ENCODE measurements at regions not wholly inside any gene's neighbourhood (a gene's known extent, or its start where the extent isn't known, plus 50 kb on each side); places are given as distances from the start of the nearest gene placed in this dataset.

DNA sequence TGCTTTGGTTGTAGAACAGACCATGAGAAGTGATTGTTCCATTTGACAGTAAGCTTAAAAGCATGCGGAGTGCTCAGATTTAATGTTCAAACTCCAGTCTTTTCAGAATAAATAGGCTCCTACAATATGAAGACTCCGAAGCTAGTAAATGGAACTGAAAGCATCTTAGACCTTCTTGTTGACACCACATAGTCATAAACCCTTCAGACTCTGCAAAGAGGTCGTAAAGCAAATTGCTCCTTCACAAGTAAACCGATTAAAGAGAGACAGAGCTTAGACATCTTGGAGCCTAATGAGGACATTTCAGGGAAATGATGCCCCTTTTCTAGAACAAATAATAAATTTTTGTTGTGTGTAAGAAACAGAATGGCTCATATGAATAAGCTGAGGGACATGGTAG, 511.0 kb upstream of the RIOK2 start:
- no peak overlapping the region for H3K4me3 ChIP-seq (ENCODE audit: low read depth in 1 of 3, low read length in 3 of 3)
- H3K9me3 ChIP-seq (ENCODE audit: control insufficient read depth in 2 of 2, insufficient read depth in 1 of 2, low read depth in 1 of 2, low read length in 1 of 2) = no peaks in the 10 kb centered on the region
- H3K27ac ChIP-seq (ENCODE audit: low read depth in 1 of 3, low read length in 2 of 3) = no peak overlapping the region
- H3K4me1 ChIP-seq (ENCODE audit: control insufficient read depth in 3 of 3, insufficient read depth in 2 of 3, low read depth in 1 of 3, low read length in 2 of 3) = no peaks in the 10 kb centered on the region
- no peaks in the 10 kb centered on the region for H3K36me3 ChIP-seq (ENCODE audit: control insufficient read depth in 3 of 3, insufficient read depth in 2 of 3, low read depth in 1 of 3, low read length in 3 of 3)
- FAIRE-seq (no peak), DNase-seq (no peak)
- WGBS, 3 donors = 58 to 61% (median 60%) methylated on average over 4 of the region's 4 CpGs
- H3K27me3 ChIP-seq (ENCODE audit: control insufficient read depth in 3 of 3, insufficient read depth in 3 of 3, low read length in 3 of 3) = no peaks in the 10 kb centered on the region

DNA sequence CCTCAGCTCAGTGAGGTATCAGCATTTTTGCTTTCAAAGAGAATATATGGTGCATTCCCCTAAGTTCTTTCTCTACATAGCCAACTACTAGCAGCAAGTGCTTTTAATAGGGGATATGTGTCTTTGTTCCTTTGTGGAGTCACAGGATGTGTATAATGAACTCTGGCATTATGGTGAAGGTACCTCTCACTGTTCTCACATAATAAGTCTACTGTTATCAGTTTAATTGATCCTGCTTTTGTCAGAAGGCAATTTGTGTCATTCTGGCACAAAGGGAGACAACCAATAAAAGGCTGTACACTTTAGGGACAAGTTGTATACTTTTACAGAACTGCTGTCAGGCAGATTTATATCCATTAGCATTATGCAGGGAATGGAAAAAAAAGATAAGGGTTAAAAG, 531.4 kb upstream of the RIOK2 start:
- no peaks in the 10 kb centered on the region for H3K27me3 ChIP-seq (ENCODE audit: control insufficient read depth in 3 of 3, insufficient read depth in 3 of 3, low read length in 3 of 3)
- H3K4me3 ChIP-seq (ENCODE audit: low read depth in 1 of 3, low read length in 3 of 3) = no peak overlapping the region
- H3K27ac ChIP-seq (ENCODE audit: low read depth in 1 of 3, low read length in 2 of 3) = no peak overlapping the region
- no peaks in the 10 kb centered on the region for H3K9me3 ChIP-seq (ENCODE audit: control insufficient read depth in 2 of 2, insufficient read depth in 1 of 2, low read depth in 1 of 2, low read length in 1 of 2)
- no peaks in the 10 kb centered on the region for H3K36me3 ChIP-seq (ENCODE audit: control insufficient read depth in 3 of 3, insufficient read depth in 2 of 3, low read depth in 1 of 3, low read length in 3 of 3)
- no peaks in the 10 kb centered on the region for H3K4me1 ChIP-seq (ENCODE audit: control insufficient read depth in 3 of 3, insufficient read depth in 2 of 3, low read depth in 1 of 3, low read length in 2 of 3)
- no peak for FAIRE-seq
- no peak for DNase-seq

DNA sequence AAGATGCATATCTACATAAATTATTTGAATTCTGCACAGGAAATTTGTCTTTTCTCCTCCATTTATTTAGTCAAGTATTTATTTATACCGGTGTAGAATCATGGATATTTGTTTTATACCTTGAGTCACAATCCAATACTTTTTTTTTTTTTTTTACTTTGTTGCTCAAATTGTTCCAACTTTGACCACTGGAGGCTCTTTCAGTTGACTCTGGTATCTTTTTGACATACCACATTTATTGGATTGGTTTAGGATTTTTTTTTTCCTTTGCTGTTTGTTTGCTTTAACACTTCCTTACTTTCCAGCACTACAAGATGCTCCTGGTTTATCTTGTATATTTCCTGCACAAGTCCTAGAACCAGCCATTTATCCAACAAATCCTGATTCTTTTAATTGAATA, 543.1 kb upstream of the RIOK2 start:
- 36 to 90% (median 38%) methylated on average over 1 of the region's 1 CpG for WGBS, 3 donors
- Histone ChIP-seq H3K4me3 (ENCODE audit: low read depth in 1 of 3, low read length in 3 of 3) (no peak overlapping the region), H3K27me3 (ENCODE audit: control insufficient read depth in 3 of 3, insufficient read depth in 3 of 3, low read length in 3 of 3) (no peaks in the 10 kb centered on the region), H3K4me1 (ENCODE audit: control insufficient read depth in 3 of 3, insufficient read depth in 2 of 3, low read depth in 1 of 3, low read length in 2 of 3) (no peaks in the 10 kb centered on the region), H3K9me3 (ENCODE audit: control insufficient read depth in 2 of 2, insufficient read depth in 1 of 2, low read depth in 1 of 2, low read length in 1 of 2) (peaks cover 0 to 8% of the 10 kb centered on the region in 2 donors), H3K36me3 (ENCODE audit: control insufficient read depth in 3 of 3, insufficient read depth in 2 of 3, low read depth in 1 of 3, low read length in 3 of 3) (no peaks in the 10 kb centered on the region), H3K27ac (ENCODE audit: low read depth in 1 of 3, low read length in 2 of 3) (no peak overlapping the region)
- FAIRE-seq = no peak
- no peak for DNase-seq

DNA sequence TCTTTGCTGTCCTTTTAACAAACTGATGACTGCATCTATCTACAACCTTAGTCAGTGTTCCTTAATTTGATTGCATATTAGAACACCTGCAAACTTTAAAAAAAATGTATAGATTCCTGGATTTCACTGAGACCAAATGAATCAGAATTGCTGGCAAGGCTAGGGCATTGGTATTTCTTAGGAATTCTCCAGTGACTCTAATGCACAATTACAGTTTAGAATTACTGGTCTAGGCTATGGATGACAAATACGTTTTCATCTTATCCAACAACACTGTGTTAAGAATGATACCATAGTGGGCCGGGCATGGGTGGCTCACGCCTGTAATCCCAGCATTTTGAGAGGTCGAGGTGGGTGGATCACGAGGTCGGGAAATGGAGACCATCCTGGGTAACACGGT, 545.9 kb upstream of the RIOK2 start:
- H3K9me3 ChIP-seq (ENCODE audit: control insufficient read depth in 2 of 2, insufficient read depth in 1 of 2, low read depth in 1 of 2, low read length in 1 of 2) = no peaks in the 10 kb centered on the region
- H3K4me1 ChIP-seq (ENCODE audit: control insufficient read depth in 3 of 3, insufficient read depth in 2 of 3, low read depth in 1 of 3, low read length in 2 of 3) = no peaks in the 10 kb centered on the region
- no peaks in the 10 kb centered on the region for H3K27me3 ChIP-seq (ENCODE audit: control insufficient read depth in 3 of 3, insufficient read depth in 3 of 3, low read length in 3 of 3)
- 88 to 92% (median 92%) methylated on average over 7 of the region's 7 CpGs for WGBS, 3 donors
- H3K4me3 ChIP-seq (ENCODE audit: low read depth in 1 of 3, low read length in 3 of 3) = no peak overlapping the region
- no peaks in the 10 kb centered on the region for H3K36me3 ChIP-seq (ENCODE audit: control insufficient read depth in 3 of 3, insufficient read depth in 2 of 3, low read depth in 1 of 3, low read length in 3 of 3)
- no peak for DNase-seq
- no peak for FAIRE-seq
- no peak overlapping the region for H3K27ac ChIP-seq (ENCODE audit: low read depth in 1 of 3, low read length in 2 of 3)

DNA sequence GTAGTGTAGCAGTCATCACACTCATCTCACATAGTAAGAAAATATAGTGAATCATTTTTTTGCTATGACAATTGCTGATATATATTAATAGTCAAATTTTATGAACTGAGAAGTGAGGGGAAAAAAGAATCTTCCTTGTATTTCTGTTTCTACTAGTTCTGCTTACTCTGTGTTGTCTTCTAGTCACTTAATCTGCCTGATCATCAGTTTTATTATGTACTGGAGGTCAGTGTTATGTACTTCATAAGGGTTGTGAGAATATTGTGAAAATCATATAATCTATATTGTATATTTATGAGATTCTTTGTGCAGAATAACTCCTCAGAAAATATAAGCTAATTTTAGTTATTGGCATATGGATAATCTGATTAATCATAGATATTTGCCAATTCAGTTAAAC, 546.9 kb upstream of the RIOK2 start:
- Histone ChIP-seq H3K27me3 (ENCODE audit: control insufficient read depth in 3 of 3, insufficient read depth in 3 of 3, low read length in 3 of 3) (no peaks in the 10 kb centered on the region), H3K27ac (ENCODE audit: low read depth in 1 of 3, low read length in 2 of 3) (no peak overlapping the region), H3K4me3 (ENCODE audit: low read depth in 1 of 3, low read length in 3 of 3) (no peak overlapping the region), H3K36me3 (ENCODE audit: control insufficient read depth in 3 of 3, insufficient read depth in 2 of 3, low read depth in 1 of 3, low read length in 3 of 3) (no peaks in the 10 kb centered on the region), H3K9me3 (ENCODE audit: control insufficient read depth in 2 of 2, insufficient read depth in 1 of 2, low read depth in 1 of 2, low read length in 1 of 2) (no peaks in the 10 kb centered on the region), H3K4me1 (ENCODE audit: control insufficient read depth in 3 of 3, insufficient read depth in 2 of 3, low read depth in 1 of 3, low read length in 2 of 3) (no peaks in the 10 kb centered on the region)
- no peak for DNase-seq
- no peak for FAIRE-seq

DNA sequence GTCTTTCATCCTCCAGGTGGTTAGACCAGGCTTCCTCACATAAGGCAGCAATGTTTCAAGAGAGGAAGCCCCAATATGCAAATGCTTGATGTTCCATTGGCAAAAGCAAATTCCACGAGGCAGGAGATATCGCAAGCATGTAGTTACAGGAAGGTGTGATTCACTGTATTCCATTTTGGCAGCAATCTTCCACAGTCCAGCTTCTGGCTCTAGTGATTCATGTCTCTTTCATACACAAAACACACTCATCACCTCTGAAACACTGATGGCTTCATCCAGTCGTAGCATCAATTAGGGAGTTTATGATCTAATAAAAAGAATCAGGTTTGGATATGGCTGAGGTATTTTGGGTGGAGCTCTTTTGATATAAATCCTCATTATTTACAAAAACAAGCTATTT, 552.2 kb upstream of the RIOK2 start:
- no peaks in the 10 kb centered on the region for H3K27me3 ChIP-seq (ENCODE audit: control insufficient read depth in 3 of 3, insufficient read depth in 3 of 3, low read length in 3 of 3)
- no peaks in the 10 kb centered on the region for H3K9me3 ChIP-seq (ENCODE audit: control insufficient read depth in 2 of 2, insufficient read depth in 1 of 2, low read depth in 1 of 2, low read length in 1 of 2)
- 81 to 85% (median 82%) methylated on average over 3 of the region's 3 CpGs for WGBS, 3 donors
- FAIRE-seq (no peak), DNase-seq (no peak)
- no peak overlapping the region for H3K27ac ChIP-seq (ENCODE audit: low read depth in 1 of 3, low read length in 2 of 3)
- H3K4me3 ChIP-seq (ENCODE audit: low read depth in 1 of 3, low read length in 3 of 3) = no peak overlapping the region
- no peaks in the 10 kb centered on the region for H3K4me1 ChIP-seq (ENCODE audit: control insufficient read depth in 3 of 3, insufficient read depth in 2 of 3, low read depth in 1 of 3, low read length in 2 of 3)
- no peaks in the 10 kb centered on the region for H3K36me3 ChIP-seq (ENCODE audit: control insufficient read depth in 3 of 3, insufficient read depth in 2 of 3, low read depth in 1 of 3, low read length in 3 of 3)

DNA sequence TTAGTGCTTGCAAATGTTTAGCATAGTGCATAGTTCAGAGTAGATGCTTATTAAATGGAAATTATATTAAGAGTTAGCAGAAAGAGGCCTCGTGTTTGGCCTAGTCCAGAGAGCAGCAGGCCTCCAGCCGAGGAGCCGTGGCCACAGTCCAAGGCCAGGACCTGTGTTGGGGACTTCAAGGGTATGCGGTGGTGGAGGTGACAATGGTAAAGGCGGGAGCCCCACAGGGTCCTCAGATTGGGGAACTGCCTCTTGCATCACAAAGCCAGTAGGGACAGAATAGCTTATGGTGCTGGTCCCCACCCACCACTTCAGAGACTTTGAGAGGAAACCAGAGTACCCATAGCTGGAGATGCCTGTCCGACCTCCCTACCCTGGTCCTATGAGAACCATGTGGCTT, 554.6 kb upstream of the RIOK2 start:
- Histone ChIP-seq H3K4me1 (ENCODE audit: control insufficient read depth in 3 of 3, insufficient read depth in 2 of 3, low read depth in 1 of 3, low read length in 2 of 3) (no peaks in the 10 kb centered on the region), H3K27me3 (ENCODE audit: control insufficient read depth in 3 of 3, insufficient read depth in 3 of 3, low read length in 3 of 3) (no peaks in the 10 kb centered on the region), H3K27ac (ENCODE audit: low read depth in 1 of 3, low read length in 2 of 3) (no peak overlapping the region), H3K9me3 (ENCODE audit: control insufficient read depth in 2 of 2, insufficient read depth in 1 of 2, low read depth in 1 of 2, low read length in 1 of 2) (no peaks in the 10 kb centered on the region), H3K36me3 (ENCODE audit: control insufficient read depth in 3 of 3, insufficient read depth in 2 of 3, low read depth in 1 of 3, low read length in 3 of 3) (no peaks in the 10 kb centered on the region), H3K4me3 (ENCODE audit: low read depth in 1 of 3, low read length in 3 of 3) (no peak overlapping the region)
- WGBS, 3 donors = 82 to 92% (median 92%) methylated on average over 6 of the region's 6 CpGs
- FAIRE-seq (no peak), DNase-seq (no peak)

DNA sequence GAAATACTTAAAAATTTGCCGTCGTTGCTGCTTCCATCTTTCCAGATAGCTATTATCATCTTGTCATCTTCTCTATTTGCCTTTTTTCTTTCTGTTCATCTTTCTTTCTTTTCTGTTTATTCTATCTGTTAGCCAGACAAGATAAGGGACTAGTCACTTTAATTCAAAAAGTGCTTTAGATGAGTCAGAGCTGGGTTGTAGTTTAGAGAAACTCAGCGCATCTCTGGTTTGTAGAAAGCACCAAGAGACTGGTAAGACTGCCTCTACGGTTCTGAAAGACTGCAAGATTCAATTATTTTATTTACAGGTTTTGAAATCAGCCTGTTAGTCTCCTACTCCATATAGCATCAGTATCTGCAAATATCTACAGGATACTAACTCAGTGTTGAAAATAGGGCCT, 562.8 kb upstream of the RIOK2 start:
- no peaks in the 10 kb centered on the region for H3K36me3 ChIP-seq (ENCODE audit: control insufficient read depth in 3 of 3, insufficient read depth in 2 of 3, low read depth in 1 of 3, low read length in 3 of 3)
- no peak for FAIRE-seq
- H3K27ac ChIP-seq (ENCODE audit: low read depth in 1 of 3, low read length in 2 of 3) = no peak overlapping the region
- H3K9me3 ChIP-seq (ENCODE audit: control insufficient read depth in 2 of 2, insufficient read depth in 1 of 2, low read depth in 1 of 2, low read length in 1 of 2) = peaks cover 0 to 3% of the 10 kb centered on the region in 2 donors
- 88 to 92% (median 88%) methylated on average over 4 of the region's 4 CpGs for WGBS, 3 donors
- H3K4me3 ChIP-seq (ENCODE audit: low read depth in 1 of 3, low read length in 3 of 3) = no peak overlapping the region
- no peaks in the 10 kb centered on the region for H3K27me3 ChIP-seq (ENCODE audit: control insufficient read depth in 3 of 3, insufficient read depth in 3 of 3, low read length in 3 of 3)
- no peaks in the 10 kb centered on the region for H3K4me1 ChIP-seq (ENCODE audit: control insufficient read depth in 3 of 3, insufficient read depth in 2 of 3, low read depth in 1 of 3, low read length in 2 of 3)
- no peak for DNase-seq

DNA sequence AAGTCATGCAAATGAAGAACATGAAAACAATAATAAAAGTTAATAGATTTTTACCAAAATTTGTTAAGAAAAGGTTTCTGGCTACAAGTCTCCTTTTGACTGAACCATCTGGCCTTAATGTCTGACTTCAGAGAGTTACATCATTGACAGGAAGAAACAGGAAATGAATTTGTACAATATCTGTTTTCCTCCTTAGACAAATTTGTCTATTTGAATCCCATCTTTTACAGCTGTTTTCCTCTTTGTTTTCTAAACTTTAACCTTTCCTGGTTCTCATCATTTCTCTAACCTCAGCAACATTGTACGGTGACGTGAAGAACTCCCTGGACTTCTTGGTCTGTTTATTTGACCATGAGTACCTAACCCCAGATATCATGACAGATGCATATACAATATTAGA, 567.5 kb upstream of the RIOK2 start:
- Histone ChIP-seq H3K4me3 (ENCODE audit: low read depth in 1 of 3, low read length in 3 of 3) (no peak overlapping the region), H3K9me3 (ENCODE audit: control insufficient read depth in 2 of 2, insufficient read depth in 1 of 2, low read depth in 1 of 2, low read length in 1 of 2) (no peaks in the 10 kb centered on the region), H3K27me3 (ENCODE audit: control insufficient read depth in 3 of 3, insufficient read depth in 3 of 3, low read length in 3 of 3) (no peaks in the 10 kb centered on the region), H3K27ac (ENCODE audit: low read depth in 1 of 3, low read length in 2 of 3) (no peak overlapping the region), H3K4me1 (ENCODE audit: control insufficient read depth in 3 of 3, insufficient read depth in 2 of 3, low read depth in 1 of 3, low read length in 2 of 3) (no peaks in the 10 kb centered on the region), H3K36me3 (ENCODE audit: control insufficient read depth in 3 of 3, insufficient read depth in 2 of 3, low read depth in 1 of 3, low read length in 3 of 3) (no peaks in the 10 kb centered on the region)
- FAIRE-seq (no peak), DNase-seq (no peak)
- 76 to 93% (median 87%) methylated on average over 2 of the region's 2 CpGs for whole genome bisulfite sequencing, 3 donors
